ENCODE measurements at regions not wholly inside any gene's neighbourhood (a gene's known extent, or its start where the extent isn't known, plus 50 kb on each side); places are given as distances from the start of the nearest gene placed in this dataset.
"Not testable (repeated sequence)": the region's sequence is repeated elsewhere in the genome, so short reads cannot be mapped to it uniquely, and the experiment has no call there.

DNA sequence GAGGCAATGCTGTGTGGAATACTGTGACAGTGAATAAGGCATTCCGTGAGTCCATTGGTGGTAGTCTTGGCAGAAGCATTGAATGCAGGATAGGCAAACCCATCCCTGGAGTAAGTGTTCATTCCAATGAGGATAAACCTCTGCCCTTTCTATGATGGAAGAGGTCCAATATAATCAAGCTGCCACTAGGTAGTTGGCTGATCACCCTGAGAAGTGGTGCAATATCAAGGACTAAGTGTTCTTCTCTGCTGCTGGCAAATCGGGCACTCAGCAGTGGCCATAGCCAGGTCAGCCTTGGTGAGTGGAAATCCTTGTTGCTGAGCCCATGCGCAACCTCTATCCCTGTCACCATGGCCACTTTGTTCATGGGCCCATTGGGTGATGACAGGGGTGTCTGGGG is 70.1 kb downstream of the FBXO4 start:
- no peak overlapping the region for H3K27ac Mint-ChIP-seq
- no peak overlapping the region for H3K4me3 Mint-ChIP-seq
- peaks cover 11% of the 10 kb centered on the region for H3K9me3 Mint-ChIP-seq
- H3K4me1 Mint-ChIP-seq (ENCODE audit: low read depth), result no peaks in the 10 kb centered on the region
- no peaks in the 10 kb centered on the region for H3K36me3 Mint-ChIP-seq (ENCODE audit: low read depth)
- DNase-seq, result no peak
- H3K27me3 Mint-ChIP-seq, result peaks cover 12% of the 10 kb centered on the region

DNA sequence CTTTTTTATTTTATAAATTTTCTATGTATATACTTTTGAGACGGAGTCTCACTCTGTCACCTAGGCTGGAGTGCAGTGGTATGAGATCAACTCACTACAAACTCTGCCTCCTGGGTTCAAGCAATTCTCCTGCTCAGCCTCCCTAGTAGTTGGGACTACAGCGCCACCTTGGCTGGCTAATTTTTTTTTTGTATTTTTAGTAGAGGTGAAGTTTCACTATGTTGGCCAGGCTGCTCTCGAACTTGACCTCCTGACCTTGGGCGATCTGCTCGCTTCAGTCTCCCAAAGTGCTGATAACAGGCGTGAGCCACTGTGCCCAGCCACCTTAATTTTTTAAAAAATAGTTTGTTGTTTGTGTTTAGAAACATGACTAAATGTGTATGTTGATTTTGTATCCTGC is 76.6 kb downstream of the FBXO4 start:
- Mint-ChIP-seq H3K4me1 (ENCODE audit: low read depth) (no peaks in the 10 kb centered on the region), H3K36me3 (ENCODE audit: low read depth) (no peaks in the 10 kb centered on the region), H3K4me3 (no peak overlapping the region), H3K9me3 (peaks cover 11% of the 10 kb centered on the region), H3K27ac (no peak overlapping the region), H3K27me3 (peaks cover 11% of the 10 kb centered on the region)
- no peak for DNase-seq

DNA sequence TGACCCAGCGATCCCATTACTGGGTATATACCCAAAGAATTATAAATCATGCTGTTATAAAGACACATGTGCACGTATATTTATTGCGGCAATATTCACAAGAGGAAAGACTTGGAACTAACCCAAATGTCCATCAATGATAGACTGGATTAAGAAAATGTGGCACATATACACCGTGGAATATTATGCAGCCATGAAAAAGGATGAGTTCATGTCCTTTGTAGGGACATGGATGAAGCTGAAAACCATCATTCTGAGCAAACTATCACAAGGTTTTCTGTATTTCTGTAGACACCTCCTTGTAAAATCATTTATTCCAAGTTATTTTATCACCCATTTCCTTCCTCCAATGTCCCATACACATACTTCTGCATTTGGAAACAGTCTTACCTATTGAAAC is 78.8 kb downstream of the FBXO4 start:
- not testable (repeated sequence) for H3K9me3 Mint-ChIP-seq; H3K4me3 Mint-ChIP-seq; H3K4me1 Mint-ChIP-seq (ENCODE audit: low read depth); H3K27ac Mint-ChIP-seq; H3K36me3 Mint-ChIP-seq (ENCODE audit: low read depth); DNase-seq
- peaks cover 11% of the 10 kb centered on the region for H3K27me3 Mint-ChIP-seq

DNA sequence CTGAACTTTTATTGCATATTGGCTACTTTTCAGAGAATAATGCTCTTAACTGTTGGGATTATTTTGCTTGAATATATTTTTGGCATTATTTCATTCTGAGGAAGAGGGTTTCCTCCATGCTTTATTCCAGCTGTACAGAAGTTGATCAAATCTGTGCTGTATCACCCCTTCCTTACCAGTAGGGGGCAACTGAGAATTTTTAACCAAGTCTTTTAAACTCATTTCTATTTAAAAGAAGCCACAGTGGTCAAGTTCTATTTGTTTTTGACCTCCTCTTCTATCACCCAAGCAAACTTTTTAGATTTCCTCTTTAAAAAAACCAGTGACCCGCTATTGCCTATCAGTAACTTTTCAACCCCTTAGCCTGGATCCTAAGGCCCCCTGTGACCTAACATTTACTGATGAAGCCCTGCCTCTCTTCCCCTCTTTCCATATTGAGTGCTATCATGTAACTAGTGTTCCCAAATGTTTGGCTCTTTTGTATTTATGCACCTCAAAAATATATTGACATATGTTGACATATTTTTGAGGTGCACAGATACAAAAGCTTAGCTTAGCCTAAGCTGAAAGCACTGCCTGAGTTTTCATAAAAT is 80.6 kb downstream of the FBXO4 start:
- Mint-ChIP-seq H3K4me3 (no peak overlapping the region), H3K27ac (no peak overlapping the region), H3K9me3 (no peaks in the 10 kb centered on the region), H3K27me3 (peaks cover 11% of the 10 kb centered on the region), H3K36me3 (ENCODE audit: low read depth) (no peaks in the 10 kb centered on the region), H3K4me1 (ENCODE audit: low read depth) (no peaks in the 10 kb centered on the region)
- DNase-seq, result no peak

DNA sequence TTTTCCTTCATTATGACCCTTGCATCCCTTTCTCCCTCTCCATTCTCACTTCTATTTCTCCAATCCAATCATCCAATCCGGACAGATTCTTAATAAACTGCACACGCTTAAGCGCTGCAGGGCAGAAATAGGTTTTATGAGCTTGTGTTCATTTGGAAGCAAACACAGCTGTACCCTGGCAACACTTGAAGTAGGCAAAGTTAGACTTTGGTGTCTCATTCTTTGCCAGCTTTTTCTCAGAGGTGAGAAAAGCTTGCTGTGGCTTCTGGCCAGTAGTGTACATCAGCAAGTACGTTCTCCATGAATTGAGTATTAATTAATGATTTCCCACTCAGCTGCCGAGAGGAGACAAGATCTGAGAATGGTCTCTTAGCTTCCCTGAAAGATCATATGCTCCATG is 88.5 kb downstream of the FBXO4 start:
- H3K4me1 Mint-ChIP-seq (ENCODE audit: low read depth), result no peaks in the 10 kb centered on the region
- no peaks in the 10 kb centered on the region for H3K36me3 Mint-ChIP-seq (ENCODE audit: low read depth)
- peaks cover 26% of the 10 kb centered on the region for H3K27me3 Mint-ChIP-seq
- H3K4me3 Mint-ChIP-seq, result no peak overlapping the region
- H3K27ac Mint-ChIP-seq, result no peak overlapping the region
- DNase-seq, result no peak
- H3K9me3 Mint-ChIP-seq, result no peaks in the 10 kb centered on the region

DNA sequence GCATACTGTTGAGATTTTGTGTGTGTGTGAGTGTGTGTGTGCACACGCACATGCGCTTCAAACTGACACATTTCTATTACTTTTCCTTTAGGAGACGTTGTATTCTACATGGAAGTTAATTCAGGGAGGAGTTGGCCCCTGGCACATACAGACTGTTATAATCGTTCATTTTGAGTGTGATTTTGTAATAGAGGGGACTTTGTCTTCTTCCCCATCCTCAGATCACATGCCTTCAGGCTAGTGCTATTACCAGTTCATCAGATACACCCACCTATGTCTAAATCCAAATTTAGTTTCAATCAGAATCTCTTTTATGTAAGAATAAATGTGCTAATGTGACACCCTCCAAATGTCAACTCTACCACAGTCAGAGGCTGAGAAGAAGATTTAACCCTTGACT is 90.2 kb downstream of the FBXO4 start:
- Mint-ChIP-seq H3K27me3 (peaks cover 27% of the 10 kb centered on the region), H3K4me3 (no peak overlapping the region), H3K4me1 (ENCODE audit: low read depth) (no peaks in the 10 kb centered on the region), H3K9me3 (no peaks in the 10 kb centered on the region), H3K36me3 (ENCODE audit: low read depth) (no peaks in the 10 kb centered on the region), H3K27ac (no peak overlapping the region)
- no peak for DNase-seq

DNA sequence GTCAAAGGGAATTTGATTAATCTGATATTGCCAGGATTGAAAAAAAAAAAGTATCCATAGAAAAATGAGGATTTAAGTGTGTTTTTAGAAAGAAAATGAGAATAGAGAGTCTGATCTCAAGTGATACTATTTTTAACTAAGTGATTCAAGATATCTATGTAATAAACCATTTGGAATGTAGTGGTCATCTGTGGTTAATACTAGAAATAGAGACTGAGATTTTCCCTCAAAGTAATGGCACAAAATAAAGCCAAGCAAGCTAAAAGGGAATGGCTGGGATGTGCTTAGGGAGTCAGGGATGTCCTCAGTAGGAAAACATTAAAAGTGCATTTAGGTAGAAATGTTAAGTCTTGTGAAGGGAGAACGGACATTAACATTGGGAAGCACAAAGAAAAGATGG is 90.6 kb downstream of the FBXO4 start:
- no peaks in the 10 kb centered on the region for H3K36me3 Mint-ChIP-seq (ENCODE audit: low read depth)
- H3K4me3 Mint-ChIP-seq, result no peak overlapping the region
- H3K4me1 Mint-ChIP-seq (ENCODE audit: low read depth), result no peaks in the 10 kb centered on the region
- no peak overlapping the region for H3K27ac Mint-ChIP-seq
- H3K9me3 Mint-ChIP-seq, result no peaks in the 10 kb centered on the region
- H3K27me3 Mint-ChIP-seq, result peaks cover 30% of the 10 kb centered on the region
- no peak for DNase-seq

DNA sequence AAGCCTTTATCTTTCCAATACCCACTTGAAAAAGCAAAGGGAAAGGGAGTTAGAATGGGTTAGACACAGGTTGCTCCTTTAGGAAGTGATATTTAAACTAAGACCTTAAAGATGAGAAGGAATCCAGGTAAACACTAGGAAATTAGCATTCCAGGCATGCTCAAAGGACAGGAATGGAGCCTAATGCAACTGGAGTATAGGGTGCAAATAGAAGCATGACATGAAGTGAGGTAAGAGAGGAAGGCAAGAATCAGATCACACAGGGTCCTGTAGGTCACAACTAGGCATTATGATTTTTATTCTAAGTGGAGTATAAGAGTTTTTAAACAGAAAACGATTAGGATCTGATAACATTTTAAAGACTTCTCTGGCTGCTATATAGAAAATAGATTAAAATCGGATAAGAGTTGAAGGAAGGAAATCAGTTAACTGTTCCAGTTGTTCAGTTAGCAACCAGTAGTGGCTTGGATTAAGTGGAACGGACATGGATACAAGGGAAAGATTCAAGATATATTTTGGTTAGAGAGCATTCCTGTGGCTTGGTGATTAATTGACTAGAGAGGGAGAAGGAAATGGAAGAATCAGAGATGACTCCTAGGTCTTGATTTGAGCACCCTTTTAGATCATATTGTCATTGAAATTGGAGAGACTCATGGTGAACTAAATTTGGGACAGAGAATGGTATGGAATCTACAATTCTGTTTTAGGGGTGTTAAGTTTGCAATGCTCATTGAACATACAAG is 95.9 kb downstream of the FBXO4 start:
- Mint-ChIP-seq H3K4me1 (ENCODE audit: low read depth) (no peaks in the 10 kb centered on the region), H3K36me3 (ENCODE audit: low read depth) (no peaks in the 10 kb centered on the region), H3K27me3 (peaks cover 19% of the 10 kb centered on the region), H3K4me3 (no peak overlapping the region), H3K27ac (no peak overlapping the region), H3K9me3 (peaks cover 9% of the 10 kb centered on the region)
- DNase-seq, result no peak

DNA sequence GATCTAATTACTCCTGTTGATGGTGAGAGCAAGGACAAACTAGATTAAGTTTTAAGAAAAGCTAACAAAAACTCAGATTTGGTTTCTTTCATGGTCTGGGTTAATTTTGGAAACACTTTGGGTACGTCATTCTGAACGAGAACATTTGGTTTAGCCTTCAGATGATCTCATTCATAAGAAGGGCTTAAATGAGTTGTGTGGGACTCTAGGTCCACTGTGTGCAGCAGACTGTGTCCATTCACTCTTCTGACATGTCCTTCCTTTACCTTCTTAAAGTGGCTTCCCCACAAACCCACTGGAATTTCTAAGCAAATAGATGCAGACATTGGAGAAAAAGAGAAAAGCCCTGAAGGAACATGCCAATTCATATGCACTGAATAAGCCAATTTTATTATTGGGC is 96.8 kb downstream of the FBXO4 start:
- H3K9me3 Mint-ChIP-seq, result peaks cover 9% of the 10 kb centered on the region
- no peaks in the 10 kb centered on the region for H3K4me1 Mint-ChIP-seq (ENCODE audit: low read depth)
- H3K27me3 Mint-ChIP-seq, result peaks cover 23% of the 10 kb centered on the region
- DNase-seq, result no peak
- H3K4me3 Mint-ChIP-seq, result no peak overlapping the region
- no peaks in the 10 kb centered on the region for H3K36me3 Mint-ChIP-seq (ENCODE audit: low read depth)
- H3K27ac Mint-ChIP-seq, result no peak overlapping the region

DNA sequence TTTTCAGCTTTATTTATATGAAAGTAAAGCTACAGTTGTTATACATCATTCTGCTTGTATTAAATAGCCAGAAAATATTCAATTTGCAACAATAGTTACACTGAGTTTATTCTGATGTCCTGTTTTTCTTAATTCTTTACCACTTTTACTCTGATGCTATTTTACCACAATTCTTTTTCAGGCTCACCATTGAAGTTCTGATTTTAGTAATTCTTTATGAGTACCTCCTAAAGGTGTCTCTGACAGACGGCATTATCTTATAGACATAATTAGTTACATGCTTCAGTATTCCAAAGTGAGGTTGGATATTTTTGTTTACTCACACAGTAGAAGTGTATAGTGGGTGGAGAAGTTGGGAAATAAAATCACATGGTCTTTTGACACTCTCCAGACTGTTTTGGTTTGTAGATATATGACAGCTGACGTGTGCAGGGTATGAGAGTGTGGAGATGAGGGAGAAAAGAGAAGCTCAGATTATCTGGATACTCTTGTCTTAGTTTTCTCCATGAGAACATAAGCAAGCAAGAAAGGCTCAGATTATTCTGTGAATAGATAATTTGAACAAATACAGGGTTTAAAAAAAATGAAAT is 97.4 kb downstream of the FBXO4 start:
- H3K4me1 Mint-ChIP-seq (ENCODE audit: low read depth), result no peaks in the 10 kb centered on the region
- H3K36me3 Mint-ChIP-seq (ENCODE audit: low read depth), result no peaks in the 10 kb centered on the region
- H3K4me3 Mint-ChIP-seq, result no peak overlapping the region
- no peak overlapping the region for H3K27ac Mint-ChIP-seq
- peaks cover 27% of the 10 kb centered on the region for H3K27me3 Mint-ChIP-seq
- H3K9me3 Mint-ChIP-seq, result peaks cover 9% of the 10 kb centered on the region
- no peak for DNase-seq

DNA sequence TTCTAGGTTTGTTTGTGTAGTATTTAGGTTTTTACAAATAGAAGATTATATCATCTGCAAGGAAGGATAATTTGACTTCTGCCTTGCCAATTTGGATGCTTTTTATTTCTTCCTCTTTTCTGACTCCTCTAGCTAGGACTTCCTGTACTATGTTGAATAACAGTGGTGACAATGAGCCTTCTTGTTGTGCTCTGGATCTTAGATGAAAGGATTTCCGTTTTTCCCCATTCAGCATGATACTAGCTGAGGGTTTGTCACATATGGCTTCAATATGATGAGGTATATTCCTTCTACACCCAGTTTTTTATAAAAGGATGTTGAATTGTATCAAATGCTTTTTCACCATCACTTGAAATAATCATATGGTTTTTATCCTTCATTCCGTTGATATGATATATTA is 101.4 kb downstream of the FBXO4 start:
- H3K4me1 Mint-ChIP-seq (ENCODE audit: low read depth), result no peaks in the 10 kb centered on the region
- H3K27ac Mint-ChIP-seq, result no peak overlapping the region
- DNase-seq, result no peak
- H3K36me3 Mint-ChIP-seq (ENCODE audit: low read depth), result no peaks in the 10 kb centered on the region
- peaks cover 9% of the 10 kb centered on the region for H3K9me3 Mint-ChIP-seq
- H3K27me3 Mint-ChIP-seq, result peaks cover 33% of the 10 kb centered on the region
- no peak overlapping the region for H3K4me3 Mint-ChIP-seq

DNA sequence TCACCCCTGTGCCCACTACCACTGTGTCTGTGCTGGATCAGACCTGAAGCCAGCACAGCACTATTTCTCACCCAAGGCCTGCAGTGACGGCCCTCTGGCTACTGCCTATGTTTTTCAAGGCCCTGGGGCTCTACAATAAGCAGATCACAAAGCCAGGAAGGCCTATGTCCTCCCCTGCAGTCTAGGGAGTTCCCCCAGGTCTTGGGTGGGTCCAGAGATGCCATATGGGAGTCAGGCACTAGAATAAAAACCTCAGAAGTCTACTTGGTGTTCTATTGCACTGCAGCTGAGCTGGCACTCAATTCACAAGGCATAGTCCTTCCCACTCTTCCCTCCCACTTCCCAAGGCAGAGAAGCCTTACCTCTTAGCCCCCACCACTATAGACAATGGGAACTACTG is 107.1 kb downstream of the FBXO4 start:
- Mint-ChIP-seq H3K27me3 (peaks cover 39% of the 10 kb centered on the region), H3K36me3 (ENCODE audit: low read depth) (no peaks in the 10 kb centered on the region), H3K27ac (no peak overlapping the region), H3K4me3 (no peak overlapping the region), H3K9me3 (no peaks in the 10 kb centered on the region), H3K4me1 (ENCODE audit: low read depth) (no peaks in the 10 kb centered on the region)
- no peak for DNase-seq

DNA sequence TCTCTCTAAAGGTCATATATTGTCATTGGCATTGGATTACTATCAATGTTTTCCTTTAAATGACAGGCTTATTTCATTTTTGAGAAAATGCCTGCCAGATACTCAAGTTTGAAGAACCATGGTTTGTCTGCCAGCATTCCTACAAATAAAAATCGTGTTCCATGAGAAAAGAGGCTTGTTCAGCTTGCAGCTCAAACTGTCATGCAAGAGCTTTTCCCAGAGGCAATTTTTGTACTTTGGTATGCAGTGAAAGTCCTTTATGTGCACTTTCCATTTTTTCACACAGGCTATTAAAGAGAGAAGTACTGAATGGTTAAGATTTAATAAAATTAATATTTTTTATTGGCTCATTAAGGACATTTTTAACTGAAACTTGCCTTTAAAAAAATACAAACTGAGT is 110.4 kb downstream of the FBXO4 start:
- Mint-ChIP-seq H3K9me3 (no peaks in the 10 kb centered on the region), H3K27ac (no peak overlapping the region), H3K36me3 (ENCODE audit: low read depth) (no peaks in the 10 kb centered on the region), H3K4me3 (no peak overlapping the region), H3K4me1 (ENCODE audit: low read depth) (no peaks in the 10 kb centered on the region), H3K27me3 (peaks cover 26% of the 10 kb centered on the region)
- DNase-seq, result no peak

DNA sequence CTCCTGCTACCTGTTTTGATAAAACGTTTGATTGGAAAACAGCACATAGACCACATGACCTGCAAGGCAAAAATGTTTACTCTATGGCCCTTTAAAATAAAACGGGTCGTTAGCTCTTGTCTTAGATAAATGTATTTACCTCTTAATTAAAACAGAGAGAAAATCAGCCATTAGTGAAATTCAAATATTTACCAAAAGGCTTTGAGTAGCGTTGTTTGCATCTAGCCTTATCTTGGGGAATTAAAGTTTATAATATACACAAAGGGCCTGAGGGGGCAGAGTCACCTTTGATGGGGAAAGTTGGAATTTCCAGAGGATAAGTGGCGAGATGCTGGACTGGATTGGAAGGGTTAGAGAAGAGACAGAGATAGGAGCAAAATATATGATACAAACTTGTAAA is 111.3 kb downstream of the FBXO4 start:
- Mint-ChIP-seq H3K9me3 (no peaks in the 10 kb centered on the region), H3K27me3 (peaks cover 34% of the 10 kb centered on the region), H3K27ac (no peak overlapping the region), H3K36me3 (ENCODE audit: low read depth) (no peaks in the 10 kb centered on the region), H3K4me1 (ENCODE audit: low read depth) (no peaks in the 10 kb centered on the region), H3K4me3 (no peak overlapping the region)
- DNase-seq, result no peak

DNA sequence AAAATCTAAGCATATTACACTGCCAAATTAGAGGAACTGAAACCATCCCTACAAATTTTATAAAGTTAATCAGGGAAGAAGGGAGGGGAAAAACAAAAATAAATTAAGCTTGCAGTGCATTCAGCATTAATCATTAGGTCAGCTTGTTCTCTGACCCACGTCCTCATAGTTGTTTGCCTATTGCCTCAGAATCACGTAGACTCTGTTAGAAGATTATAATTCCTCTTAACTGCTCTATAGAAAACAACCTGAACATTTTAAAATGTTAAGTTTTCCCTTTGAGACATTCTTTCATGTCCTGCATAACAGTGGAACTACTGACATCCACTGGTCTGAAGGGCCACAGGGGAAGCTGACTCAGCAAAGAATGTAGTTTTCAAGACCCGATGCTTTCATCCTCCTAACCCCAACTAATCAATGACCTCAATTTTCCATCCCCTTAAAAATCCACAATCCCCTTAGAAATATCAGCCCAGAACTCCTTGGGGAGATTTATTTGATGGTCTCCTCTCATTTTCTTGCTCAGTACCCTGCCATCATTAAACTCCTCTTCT is 112.4 kb downstream of the FBXO4 start:
- H3K9me3 Mint-ChIP-seq, result no peaks in the 10 kb centered on the region
- H3K27me3 Mint-ChIP-seq, result peaks cover 34% of the 10 kb centered on the region
- no peaks in the 10 kb centered on the region for H3K36me3 Mint-ChIP-seq (ENCODE audit: low read depth)
- H3K4me3 Mint-ChIP-seq, result no peak overlapping the region
- H3K4me1 Mint-ChIP-seq (ENCODE audit: low read depth), result no peaks in the 10 kb centered on the region
- no peak for DNase-seq
- no peak overlapping the region for H3K27ac Mint-ChIP-seq
